ENCODE measurements at regions not wholly inside any gene's neighbourhood (a gene's known extent, or its start where the extent isn't known, plus 50 kb on each side); places are given as distances from the start of the nearest gene placed in this dataset.

DNA sequence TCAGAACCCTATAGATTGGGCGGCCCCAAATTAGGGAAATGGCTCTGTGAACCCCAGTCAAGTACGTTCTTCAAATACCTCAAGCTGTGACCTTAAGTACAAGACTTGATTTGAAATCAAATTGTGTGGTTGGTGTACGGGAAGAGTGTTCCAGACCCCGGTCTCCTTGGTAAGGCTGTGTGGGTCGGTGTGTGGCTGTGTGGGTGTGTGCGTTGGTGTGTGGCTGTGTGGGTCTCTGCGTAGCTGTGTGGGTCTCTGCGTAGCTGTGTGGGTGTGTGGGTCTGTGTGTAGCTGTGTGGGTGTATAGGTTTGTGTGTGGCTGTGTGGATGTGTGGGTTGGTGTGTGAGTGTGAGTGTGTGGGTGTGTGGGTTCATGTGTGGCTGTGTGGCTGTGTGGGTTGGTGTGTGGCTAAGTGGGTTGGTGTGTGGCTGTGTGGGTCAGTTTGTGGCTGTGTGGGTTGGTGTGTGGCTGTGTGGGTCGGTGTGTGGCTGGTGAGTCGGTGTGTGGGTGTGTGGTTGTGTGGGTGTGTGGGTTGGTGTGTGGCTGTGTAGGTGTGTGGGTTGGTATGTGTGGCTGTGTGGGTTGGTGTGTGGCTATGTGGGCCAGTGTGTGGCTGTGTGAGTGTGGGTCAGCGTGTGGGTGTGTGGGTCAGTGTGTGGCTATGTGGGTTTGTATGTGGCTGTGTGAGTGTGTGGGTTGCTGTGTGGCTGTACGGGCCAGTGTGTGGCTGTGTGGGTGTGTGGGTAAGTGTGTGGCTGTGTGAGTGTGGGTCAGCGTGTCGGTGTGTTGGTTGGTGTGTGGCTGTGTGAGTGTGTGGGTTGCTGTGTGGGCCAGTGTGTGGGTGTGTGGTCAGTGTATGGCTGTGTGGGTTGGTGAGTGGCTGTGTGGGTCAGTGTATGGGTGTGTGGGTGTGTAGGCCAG, 238.7 kb upstream of the ZFHX3 start:
- peaks cover 3% of the 10 kb centered on the region for H3K9me3 Mint-ChIP-seq

DNA sequence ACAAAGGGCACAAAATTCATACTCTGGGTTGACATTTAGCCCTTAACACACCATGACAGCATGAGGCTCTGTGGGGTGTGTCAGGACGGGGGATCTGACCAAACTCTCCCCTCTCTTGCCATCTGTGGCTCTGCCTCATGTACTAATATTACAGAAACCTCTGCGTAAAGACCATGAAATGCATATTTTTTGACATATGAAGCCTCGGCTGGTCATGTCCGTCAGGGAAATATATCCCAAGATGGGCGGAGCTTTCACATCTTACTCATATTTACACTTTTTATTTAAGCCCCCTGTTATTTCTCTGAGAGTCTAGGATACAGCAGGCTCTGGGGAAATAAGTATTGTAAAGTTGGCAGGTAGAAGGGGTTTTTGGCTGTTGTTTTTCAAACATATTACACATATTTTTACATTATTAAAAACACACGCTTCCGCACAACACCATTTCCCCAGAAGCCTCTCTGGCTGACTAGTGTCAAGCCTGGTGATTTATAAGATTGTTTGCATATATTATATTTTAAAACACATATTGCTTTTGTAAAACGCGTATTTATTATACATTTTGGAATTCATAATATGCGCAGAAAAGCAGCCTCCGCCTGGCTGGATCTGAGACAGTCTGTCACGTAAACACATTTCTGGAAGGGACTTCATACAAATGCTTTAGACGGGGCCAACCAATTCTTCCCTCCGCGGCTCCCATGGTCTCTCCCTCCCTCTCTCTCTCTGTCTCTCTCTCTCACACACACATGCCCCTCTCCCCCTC, 237.7 kb upstream of the ZFHX3 start:
- H3K4me3 Mint-ChIP-seq = no peak overlapping the region
- H3K9me3 Mint-ChIP-seq = peaks cover 3% of the 10 kb centered on the region
- peaks cover 10% of the 10 kb centered on the region for H3K27me3 Mint-ChIP-seq
- no peaks in the 10 kb centered on the region for H3K36me3 Mint-ChIP-seq (ENCODE audit: low read depth)
- H3K4me1 Mint-ChIP-seq (ENCODE audit: low read depth) = no peaks in the 10 kb centered on the region
- H3K27ac Mint-ChIP-seq = no peak overlapping the region

More for the DNA sequence above, 238.7 kb upstream of the ZFHX3 start:
- Mint-ChIP-seq H3K4me3 (no peak overlapping the region), H3K27ac (no peak overlapping the region), H3K36me3 (ENCODE audit: low read depth) (no peaks in the 10 kb centered on the region), H3K4me1 (ENCODE audit: low read depth) (no peaks in the 10 kb centered on the region), H3K27me3 (peaks cover 10% of the 10 kb centered on the region)

DNA sequence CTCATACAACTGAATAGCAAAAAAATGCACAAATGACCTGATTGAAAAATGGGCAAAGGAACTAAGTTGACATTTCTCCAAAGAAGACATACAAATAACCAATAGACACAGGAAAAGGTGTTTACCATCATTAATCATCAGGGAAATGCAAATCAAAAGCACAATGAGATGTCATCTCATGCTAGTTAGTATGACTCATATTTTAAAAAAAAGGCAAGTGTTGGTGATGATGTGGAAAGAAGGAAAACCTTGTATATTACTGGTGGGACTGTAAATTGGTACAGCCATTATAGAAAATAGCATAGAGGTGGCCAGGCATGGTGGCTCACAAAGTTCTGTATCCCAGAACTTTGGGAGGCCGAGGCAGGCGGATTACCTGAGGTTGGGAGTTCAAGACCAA, 232.5 kb upstream of the ZFHX3 start:
- Mint-ChIP-seq H3K9me3 (peaks cover 5% of the 10 kb centered on the region), H3K36me3 (ENCODE audit: low read depth) (no peaks in the 10 kb centered on the region), H3K27me3 (no peaks in the 10 kb centered on the region), H3K4me3 (no peak overlapping the region), H3K27ac (no peak overlapping the region), H3K4me1 (ENCODE audit: low read depth) (no peaks in the 10 kb centered on the region)

DNA sequence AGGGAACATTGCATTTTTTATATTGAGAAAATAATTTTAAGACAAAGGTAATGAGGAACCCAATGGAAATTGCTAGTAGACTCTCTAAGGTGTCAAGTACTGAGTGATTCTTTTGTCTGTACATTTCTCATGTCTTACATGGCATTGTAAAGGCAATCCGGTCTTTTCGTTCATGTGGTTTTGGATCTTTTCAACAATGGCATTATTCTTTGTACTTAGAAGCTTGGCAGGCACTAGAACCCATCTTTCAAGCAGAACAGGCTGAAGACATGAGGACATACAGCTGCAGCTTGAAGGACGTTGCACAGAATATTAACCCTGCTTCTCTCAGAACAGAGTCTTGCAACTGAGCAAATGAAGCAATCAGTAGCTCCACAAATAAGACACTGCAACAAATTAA, 231.5 kb upstream of the ZFHX3 start:
- Mint-ChIP-seq H3K27ac (no peak overlapping the region), H3K4me3 (no peak overlapping the region), H3K9me3 (peaks cover 5% of the 10 kb centered on the region), H3K27me3 (no peaks in the 10 kb centered on the region), H3K4me1 (ENCODE audit: low read depth) (no peaks in the 10 kb centered on the region), H3K36me3 (ENCODE audit: low read depth) (no peaks in the 10 kb centered on the region)

- Mint-ChIP-seq H3K27ac (no peak overlapping the region), H3K9me3 (peaks cover 5% of the 10 kb centered on the region), H3K36me3 (ENCODE audit: low read depth) (no peaks in the 10 kb centered on the region), H3K4me1 (ENCODE audit: low read depth) (no peaks in the 10 kb centered on the region), H3K27me3 (no peaks in the 10 kb centered on the region), H3K4me3 (no peak overlapping the region)
Observed at GRCh38 chr16:73277071-73277470, 229.1 kb upstream of the ZFHX3 start.

DNA sequence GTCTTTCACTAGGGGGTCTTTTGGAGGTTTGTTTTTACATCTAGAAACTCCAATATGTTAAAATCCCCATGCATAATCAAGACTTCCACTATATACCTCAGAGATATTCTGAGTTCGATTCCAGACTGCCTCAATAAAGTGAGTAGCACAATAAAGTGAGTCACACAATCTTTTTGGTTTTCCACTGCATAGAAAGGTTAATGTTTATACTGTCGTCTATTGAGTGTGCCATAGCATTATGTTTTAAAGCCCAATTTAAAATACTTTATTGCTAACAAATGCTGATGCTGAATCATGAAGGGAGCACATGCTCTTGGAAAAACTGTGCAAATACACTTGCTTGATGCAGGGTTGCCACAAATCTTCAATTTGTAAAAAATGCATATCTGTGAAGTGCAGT, 227.5 kb upstream of the ZFHX3 start:
- Mint-ChIP-seq H3K4me1 (ENCODE audit: low read depth) (no peaks in the 10 kb centered on the region), H3K27ac (no peak overlapping the region), H3K4me3 (no peak overlapping the region), H3K36me3 (ENCODE audit: low read depth) (no peaks in the 10 kb centered on the region), H3K27me3 (no peaks in the 10 kb centered on the region), H3K9me3 (peaks cover 3% of the 10 kb centered on the region)

- H3K4me1 Mint-ChIP-seq (ENCODE audit: low read depth) = no peaks in the 10 kb centered on the region
Observed at GRCh38 chr16:73275024-73275423, 227.1 kb upstream of the ZFHX3 start.

GRCh38 chr16:73274140-73274539, 226.2 kb upstream of the ZFHX3 start:
- no peak overlapping the region for H3K27ac Mint-ChIP-seq
- no peaks in the 10 kb centered on the region for H3K4me1 Mint-ChIP-seq (ENCODE audit: low read depth)
- H3K9me3 Mint-ChIP-seq = no peaks in the 10 kb centered on the region
- H3K4me3 Mint-ChIP-seq = no peak overlapping the region
- H3K27me3 Mint-ChIP-seq = no peaks in the 10 kb centered on the region
- H3K36me3 Mint-ChIP-seq (ENCODE audit: low read depth) = no peaks in the 10 kb centered on the region

More at GRCh38 chr16:73275024-73275423, 227.1 kb upstream of the ZFHX3 start:
- Mint-ChIP-seq H3K27me3 (no peaks in the 10 kb centered on the region), H3K4me3 (no peak overlapping the region), H3K36me3 (ENCODE audit: low read depth) (no peaks in the 10 kb centered on the region), H3K9me3 (no peaks in the 10 kb centered on the region), H3K27ac (no peak overlapping the region)

GRCh38 chr16:73268366-73268993, 220.6 kb upstream of the ZFHX3 start:
- Mint-ChIP-seq H3K36me3 (ENCODE audit: low read depth) (no peaks in the 10 kb centered on the region), H3K9me3 (no peaks in the 10 kb centered on the region), H3K27me3 (no peaks in the 10 kb centered on the region), H3K4me1 (ENCODE audit: low read depth) (no peaks in the 10 kb centered on the region), H3K4me3 (no peak overlapping the region), H3K27ac (no peak overlapping the region)

- H3K27ac Mint-ChIP-seq = no peak overlapping the region
- no peaks in the 10 kb centered on the region for H3K9me3 Mint-ChIP-seq
- no peaks in the 10 kb centered on the region for H3K36me3 Mint-ChIP-seq (ENCODE audit: low read depth)
- no peak overlapping the region for H3K4me3 Mint-ChIP-seq
- H3K4me1 Mint-ChIP-seq (ENCODE audit: low read depth) = no peaks in the 10 kb centered on the region
- peaks cover 4% of the 10 kb centered on the region for H3K27me3 Mint-ChIP-seq
Observed at GRCh38 chr16:73265935-73266334, 218.0 kb upstream of the ZFHX3 start.

- H3K4me3 Mint-ChIP-seq = no peak overlapping the region
- H3K27me3 Mint-ChIP-seq = peaks cover 4% of the 10 kb centered on the region
- H3K9me3 Mint-ChIP-seq = no peaks in the 10 kb centered on the region
- H3K27ac Mint-ChIP-seq = no peak overlapping the region
- no peaks in the 10 kb centered on the region for H3K36me3 Mint-ChIP-seq (ENCODE audit: low read depth)
- no peaks in the 10 kb centered on the region for H3K4me1 Mint-ChIP-seq (ENCODE audit: low read depth)
Observed at GRCh38 chr16:73265124-73265837, 217.4 kb upstream of the ZFHX3 start.

DNA sequence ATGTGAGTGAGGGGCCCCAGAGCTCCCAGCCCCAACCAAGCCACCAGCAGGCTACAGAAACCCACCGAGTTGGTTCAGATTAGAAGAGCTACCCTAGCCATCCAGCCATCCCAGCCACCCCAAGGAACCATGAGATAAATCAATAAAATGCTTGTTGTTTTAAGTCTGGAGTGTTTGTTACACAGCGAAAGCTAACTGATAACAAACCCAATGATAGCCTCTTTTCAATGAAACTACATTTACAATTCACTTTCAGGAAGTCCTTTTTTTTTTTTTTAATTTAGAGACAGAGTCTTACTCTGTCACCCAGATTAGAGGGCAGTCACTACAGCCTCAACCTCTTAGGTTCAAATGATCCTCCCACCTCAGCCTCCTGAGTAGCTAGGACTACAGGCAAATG, 215.0 kb upstream of the ZFHX3 start:
- Mint-ChIP-seq H3K36me3 (ENCODE audit: low read depth) (no peaks in the 10 kb centered on the region), H3K4me1 (ENCODE audit: low read depth) (no peaks in the 10 kb centered on the region), H3K4me3 (no peak overlapping the region), H3K27ac (no peak overlapping the region), H3K9me3 (no peaks in the 10 kb centered on the region), H3K27me3 (peaks cover 4% of the 10 kb centered on the region)

- Mint-ChIP-seq H3K27me3 (no peaks in the 10 kb centered on the region), H3K36me3 (ENCODE audit: low read depth) (no peaks in the 10 kb centered on the region), H3K9me3 (peaks cover under 1% of the 10 kb centered on the region), H3K27ac (no peak overlapping the region), H3K4me3 (no peak overlapping the region), H3K4me1 (ENCODE audit: low read depth) (no peaks in the 10 kb centered on the region)
Observed at GRCh38 chr16:73255031-73255430, 207.1 kb upstream of the ZFHX3 start.

DNA sequence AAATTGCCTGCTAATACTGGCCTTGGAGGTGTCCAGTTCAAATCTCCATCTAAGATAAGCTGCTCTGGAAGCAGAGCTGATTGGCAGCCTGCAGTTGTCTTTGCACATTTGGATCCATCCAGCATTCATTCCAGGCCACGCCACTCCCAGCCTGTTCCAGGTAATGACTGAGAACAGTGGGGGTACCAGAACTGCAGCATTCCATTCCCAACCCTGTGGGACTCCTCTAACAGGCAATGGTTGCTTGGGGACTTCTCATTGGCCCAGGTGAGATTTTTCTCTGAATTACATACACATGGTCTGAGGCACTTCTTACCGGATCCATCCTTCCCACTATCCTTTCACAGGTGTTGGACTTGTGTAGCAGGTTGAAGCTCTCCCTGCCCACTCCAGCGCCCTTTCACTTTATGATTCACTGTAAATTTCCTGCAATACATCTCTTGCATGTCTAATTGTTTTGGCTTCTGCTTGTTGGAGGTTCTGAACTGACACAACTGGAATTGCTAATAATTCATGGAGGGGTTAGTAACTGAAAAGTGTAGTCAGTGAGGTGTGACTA, 206.1 kb upstream of the ZFHX3 start:
- Mint-ChIP-seq H3K36me3 (ENCODE audit: low read depth) (no peaks in the 10 kb centered on the region), H3K27ac (no peak overlapping the region), H3K4me3 (no peak overlapping the region), H3K9me3 (peaks cover 5% of the 10 kb centered on the region), H3K27me3 (no peaks in the 10 kb centered on the region), H3K4me1 (ENCODE audit: low read depth) (no peaks in the 10 kb centered on the region)
